ENCODE measurements at regions not wholly inside any gene's neighbourhood (a gene's known extent, or its start where the extent isn't known, plus 50 kb on each side); places are given as distances from the start of the nearest gene placed in this dataset.

DNA sequence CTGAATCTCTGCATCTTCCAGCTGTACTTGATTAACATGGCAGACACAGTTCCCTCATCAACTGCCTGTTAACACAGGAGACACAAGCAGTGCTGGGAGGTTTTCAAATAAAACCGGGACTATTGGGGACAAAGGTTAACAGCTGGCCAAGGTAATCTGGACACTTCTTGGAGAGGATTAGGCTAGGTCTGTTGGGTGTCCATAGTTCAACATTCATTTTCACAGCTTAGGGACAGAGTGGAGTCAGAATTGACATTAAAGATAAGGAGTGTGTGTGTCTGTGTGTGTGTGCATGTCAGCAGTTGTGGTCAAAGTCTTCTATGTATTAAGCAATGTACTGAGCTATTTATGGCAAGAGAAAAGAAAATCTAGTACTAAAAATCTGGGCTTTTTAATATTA lies 216.2 kb downstream of the MED10 start:
- TF ChIP-seq POLR2A (IDR thresholded peaks at IDR 0.05; ENCODE audit: low read depth) = no peak
- no peak for TF ChIP-seq CTCF (IDR thresholded peaks at IDR 0.05)
- no peak for TF ChIP-seq POLR2AphosphoS5 (IDR thresholded peaks at IDR 0.05)
- TF ChIP-seq EP300 (IDR thresholded peaks at IDR 0.05) = no peak
